Upper lobe of left lung (tissue), 4 donors: ENCODE measurements at regions not wholly inside any gene's neighbourhood (a gene's known extent, or its start where the extent isn't known, plus 50 kb on each side); places are given as distances from the start of the nearest gene placed in this dataset.

Experiments used
- CTCF ChIP-seq, 6 experiments: fragments of 450-650 bp in 4 of 6; fragments of 200-600 bp in 2 of 6; sonication (generic) in 2 of 6; IDR thresholded peaks; one replicate each; pipeline ENCODE4 v1.5.1; 2016 to 2019; ENCODE audit warnings: antibody characterized with exemption in 6 of 6
- POLR2A ChIP-seq, 4 donors: fragments of 450-650 bp; IDR thresholded peaks; one replicate each; pipeline ENCODE4 v1.5.1; 2016 to 2017; ENCODE audit warnings: antibody characterized with exemption in 4 of 4, mild to moderate bottlenecking in 2 of 4
- POLR2AphosphoS5 ChIP-seq, 2 donors: sonication (generic); formaldehyde crosslinking; IDR thresholded peaks; one replicate each; pipeline ENCODE4 v1.5.1; 2017; ENCODE audit warnings: antibody characterized with exemption in 2 of 2

GRCh38 chr5:146952168-146952567, 73.6 kb upstream of the PPP2R2B start:
- no peak for TF ChIP-seq CTCF (IDR thresholded peaks at IDR 0.05)
- TF ChIP-seq POLR2AphosphoS5 (IDR thresholded peaks at IDR 0.05), result no peak
- TF ChIP-seq POLR2A (IDR thresholded peaks at IDR 0.05), result no peak
